ENCODE measurements at regions not wholly inside any gene's neighbourhood (a gene's known extent, or its start where the extent isn't known, plus 50 kb on each side); places are given as distances from the start of the nearest gene placed in this dataset.

DNA sequence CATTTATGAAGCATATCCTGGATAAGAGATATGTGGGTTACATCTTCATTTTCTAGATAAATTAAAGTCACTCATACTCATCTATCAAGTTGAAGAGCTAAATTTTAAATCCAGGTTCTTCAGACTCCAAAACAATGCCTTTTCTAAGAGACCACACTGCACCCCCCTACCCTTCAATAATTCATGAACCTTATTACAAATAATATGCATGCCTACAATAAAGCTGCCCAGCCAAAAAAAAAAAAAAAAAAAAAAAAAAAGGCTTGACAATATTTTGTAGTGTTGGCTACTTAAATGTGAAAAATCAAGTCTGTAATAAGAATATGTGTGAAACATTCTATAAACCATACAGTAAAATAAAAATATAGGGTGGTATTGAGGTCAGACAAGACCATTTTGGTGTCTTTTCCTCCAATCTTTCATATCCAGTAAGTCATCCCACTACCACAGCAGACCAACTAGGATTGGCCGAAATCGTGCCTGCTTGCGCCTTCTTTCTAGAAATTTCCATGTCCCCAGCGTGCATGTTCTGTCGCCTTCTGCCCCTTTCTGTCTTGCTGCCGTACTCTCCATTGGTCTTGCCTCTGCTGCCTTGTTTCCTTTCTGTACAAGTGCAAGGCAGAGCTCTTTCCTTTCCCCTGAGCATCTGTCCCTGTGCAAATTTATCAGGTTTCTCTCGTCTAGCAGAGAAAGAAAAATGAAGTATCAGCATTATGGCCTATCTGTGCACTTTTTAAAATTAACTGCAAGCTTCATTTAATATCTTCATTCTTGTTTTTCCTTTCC, 92.6 kb upstream of the NDUFV2 start:
- Histone ChIP-seq H3K9me3 (no peaks in the 10 kb centered on the region), H3K4me3 (no peak overlapping the region), H3K36me3 (ENCODE audit: low read depth) (no peaks in the 10 kb centered on the region), H3K4me1 (ENCODE audit: low read depth) (no peaks in the 10 kb centered on the region)
- DNase-seq (no peak), ATAC-seq (no peak)
- TF ChIP-seq, protein P1, sequence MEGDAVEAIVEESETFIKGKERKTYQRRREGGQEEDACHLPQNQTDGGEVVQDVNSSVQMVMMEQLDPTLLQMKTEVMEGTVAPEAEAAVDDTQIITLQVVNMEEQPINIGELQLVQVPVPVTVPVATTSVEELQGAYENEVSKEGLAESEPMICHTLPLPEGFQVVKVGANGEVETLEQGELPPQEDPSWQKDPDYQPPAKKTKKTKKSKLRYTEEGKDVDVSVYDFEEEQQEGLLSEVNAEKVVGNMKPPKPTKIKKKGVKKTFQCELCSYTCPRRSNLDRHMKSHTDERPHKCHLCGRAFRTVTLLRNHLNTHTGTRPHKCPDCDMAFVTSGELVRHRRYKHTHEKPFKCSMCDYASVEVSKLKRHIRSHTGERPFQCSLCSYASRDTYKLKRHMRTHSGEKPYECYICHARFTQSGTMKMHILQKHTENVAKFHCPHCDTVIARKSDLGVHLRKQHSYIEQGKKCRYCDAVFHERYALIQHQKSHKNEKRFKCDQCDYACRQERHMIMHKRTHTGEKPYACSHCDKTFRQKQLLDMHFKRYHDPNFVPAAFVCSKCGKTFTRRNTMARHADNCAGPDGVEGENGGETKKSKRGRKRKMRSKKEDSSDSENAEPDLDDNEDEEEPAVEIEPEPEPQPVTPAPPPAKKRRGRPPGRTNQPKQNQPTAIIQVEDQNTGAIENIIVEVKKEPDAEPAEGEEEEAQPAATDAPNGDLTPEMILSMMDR (IDR thresholded peaks at IDR 0.05): no peak
- intact Hi-C loops (cut with DNase I, micrococcal nuclease): no loop called here

DNA sequence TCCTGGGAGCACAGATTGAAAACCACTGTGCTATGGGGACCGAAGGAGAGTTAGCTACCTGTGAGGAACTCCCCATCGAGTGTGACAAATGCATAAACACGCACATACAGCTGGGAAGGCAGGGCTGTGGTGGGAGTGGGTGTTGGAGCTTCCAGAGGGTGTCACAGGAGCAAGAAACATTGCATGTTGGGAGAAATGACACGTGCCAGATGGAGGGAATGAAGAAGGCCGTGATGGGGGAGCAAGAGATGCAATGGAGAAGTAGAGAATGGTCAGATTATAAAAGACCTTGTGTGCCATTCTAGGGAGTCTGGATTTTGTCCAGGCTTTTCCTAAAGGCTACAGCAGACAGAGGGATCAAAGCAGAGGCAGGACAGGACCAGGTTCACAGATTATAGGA, 91.1 kb upstream of the NDUFV2 start:
- DNase-seq (no peak), ATAC-seq (no peak)
- no peaks in the 10 kb centered on the region for H3K9me3 ChIP-seq
- no peaks in the 10 kb centered on the region for H3K4me1 ChIP-seq (ENCODE audit: low read depth)
- no peaks in the 10 kb centered on the region for H3K36me3 ChIP-seq (ENCODE audit: low read depth)
- TF ChIP-seq, protein P1 (IDR thresholded peaks at IDR 0.05): no peak
- no peak overlapping the region for H3K4me3 ChIP-seq
- intact Hi-C loops (cut with DNase I, micrococcal nuclease): no loop called here

DNA sequence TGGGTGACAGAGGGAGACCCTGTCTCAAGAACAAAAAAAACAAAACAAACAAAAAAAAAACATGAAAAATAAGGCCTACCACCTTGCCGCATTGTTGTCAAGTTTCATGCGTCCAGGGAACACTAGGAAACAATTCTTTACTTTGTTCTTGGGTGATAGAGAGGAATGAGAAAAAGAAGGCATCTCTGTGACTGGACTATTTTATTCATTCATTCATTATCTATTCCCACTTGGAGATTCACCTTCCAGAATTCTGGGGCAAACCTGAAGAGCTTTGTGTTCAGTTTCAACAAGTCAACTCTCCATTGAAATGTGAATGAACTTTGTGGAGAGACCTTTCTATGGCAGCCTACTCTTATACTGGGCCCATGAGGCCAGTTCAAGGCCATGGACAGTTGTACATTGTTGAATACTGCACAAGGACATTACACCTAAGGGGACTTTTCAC, 88.5 kb upstream of the NDUFV2 start:
- H3K4me1 ChIP-seq (ENCODE audit: low read depth): peaks cover 3% of the 10 kb centered on the region
- no peak overlapping the region for H3K4me3 ChIP-seq
- DNase-seq (no peak), ATAC-seq (no peak)
- no peaks in the 10 kb centered on the region for H3K9me3 ChIP-seq
- intact Hi-C loops (cut with DNase I, micrococcal nuclease): no loop called here
- no peaks in the 10 kb centered on the region for H3K36me3 ChIP-seq (ENCODE audit: low read depth)
- TF ChIP-seq, protein P1 (IDR thresholded peaks at IDR 0.05): no peak

DNA sequence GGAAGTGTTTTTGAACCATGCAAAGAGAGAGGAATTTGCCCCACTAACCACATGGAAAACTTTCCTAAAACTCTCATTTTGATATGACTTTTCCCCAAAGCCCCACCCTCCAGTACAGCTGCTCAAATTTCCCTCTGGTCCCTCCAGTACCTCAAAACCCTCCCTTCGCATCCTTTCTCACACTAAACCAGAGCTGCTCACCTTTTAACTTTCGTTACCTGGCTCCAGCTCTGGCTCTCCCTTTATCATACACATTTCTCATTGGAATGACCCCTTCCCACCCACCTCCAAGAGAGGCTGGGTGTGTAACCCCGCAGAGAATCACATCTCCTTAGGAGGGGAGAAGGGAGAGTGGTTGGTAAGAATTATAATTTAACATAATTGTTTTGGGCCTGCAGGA, 86.8 kb upstream of the NDUFV2 start:
- DNase-seq (no peak), ATAC-seq (no peak)
- no peaks in the 10 kb centered on the region for H3K36me3 ChIP-seq (ENCODE audit: low read depth)
- H3K4me1 ChIP-seq (ENCODE audit: low read depth): peaks cover 3% of the 10 kb centered on the region
- H3K9me3 ChIP-seq: no peaks in the 10 kb centered on the region
- intact Hi-C loops (cut with DNase I, micrococcal nuclease): no loop called here
- TF ChIP-seq, protein P1 (IDR thresholded peaks at IDR 0.05): no peak
- H3K4me3 ChIP-seq: no peak overlapping the region

DNA sequence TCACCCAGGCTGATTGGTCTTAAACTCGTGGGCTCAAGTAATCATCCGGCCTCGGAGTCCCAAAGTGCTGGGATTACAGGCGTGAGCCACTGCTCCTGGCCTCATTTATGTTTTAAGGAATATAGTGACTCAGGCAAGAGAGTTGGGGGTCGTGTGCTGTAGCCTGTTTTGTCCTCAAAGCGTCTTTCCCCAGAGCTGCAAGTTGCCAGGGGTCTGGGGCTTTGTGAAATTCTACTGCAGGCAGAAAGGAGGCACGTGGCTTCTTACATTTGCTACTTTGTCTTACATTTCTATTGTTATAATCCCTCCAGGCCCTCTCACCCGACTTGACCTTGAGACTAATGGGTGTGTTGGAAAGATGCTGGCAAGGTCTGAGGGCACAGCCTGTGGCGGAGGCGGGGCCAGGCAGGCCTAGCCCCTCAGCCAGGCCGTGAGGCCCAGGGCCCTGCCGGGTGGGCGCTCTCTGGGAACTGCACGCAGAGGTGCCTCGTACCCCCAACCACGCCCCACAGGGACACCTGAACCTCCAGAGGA, 85.8 kb upstream of the NDUFV2 start:
- H3K36me3 ChIP-seq (ENCODE audit: low read depth): no peaks in the 10 kb centered on the region

More for the DNA sequence above, 85.8 kb upstream of the NDUFV2 start:
- TF ChIP-seq, protein P1 (IDR thresholded peaks at IDR 0.05): no peak
- Histone ChIP-seq H3K4me1 (ENCODE audit: low read depth) (peaks cover 3% of the 10 kb centered on the region), H3K9me3 (no peaks in the 10 kb centered on the region), H3K4me3 (no peak overlapping the region)
- intact Hi-C loops (cut with DNase I, micrococcal nuclease): no loop called here
- ATAC-seq (peak; percentile 33), DNase-seq (no peak)
